ENCODE measurements at regions not wholly inside any gene's neighbourhood (a gene's known extent, or its start where the extent isn't known, plus 50 kb on each side); places are given as distances from the start of the nearest gene placed in this dataset.
A peak's percentile ranks its signal among the peaks of the same experiment; 100 is the strongest.

GRCh38 chr12:127119600-127120140 is 1147.3 kb upstream of the TMEM132C start:
- no peak overlapping the region for H3K4me3 ChIP-seq (replicated peaks; ENCODE audit: low read depth, low read length)
- H3K36me3 ChIP-seq (ENCODE audit: control insufficient read depth, insufficient read depth, low read length), result no peaks in the 10 kb centered on the region
- no peaks in the 10 kb centered on the region for H3K27me3 ChIP-seq (replicated peaks; ENCODE audit: control insufficient read depth, insufficient read depth, low read length)
- no peak for DNase-seq (ENCODE audit: extremely low read depth, insufficient read length)
- TF ChIP-seq CTCF (IDR thresholded peaks at IDR 0.05; ENCODE audit: insufficient read depth, low read length, poor library complexity, severe bottlenecking), result no peak

DNA sequence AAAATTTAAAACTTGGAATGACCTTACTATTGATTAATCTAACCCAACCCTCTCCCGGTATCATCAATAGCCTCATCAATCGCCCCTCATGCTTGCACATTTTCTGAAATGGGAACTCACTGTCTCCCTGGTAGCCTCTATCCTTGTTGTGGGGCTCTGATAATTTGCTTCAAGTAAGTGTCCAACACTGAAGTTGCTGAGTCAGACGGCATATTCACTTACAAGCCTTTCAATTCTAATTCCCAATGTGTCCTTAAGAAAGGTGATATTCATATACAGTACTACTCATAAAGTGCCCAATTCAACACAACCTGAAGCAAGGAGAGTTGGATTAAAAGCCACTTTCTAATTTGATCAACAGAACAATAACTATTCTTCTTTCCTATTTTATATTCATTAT is 1146.1 kb upstream of the TMEM132C start:
- H3K27me3 ChIP-seq (replicated peaks; ENCODE audit: control insufficient read depth, insufficient read depth, low read length), result no peaks in the 10 kb centered on the region
- H3K4me3 ChIP-seq (replicated peaks; ENCODE audit: low read depth, low read length), result no peak overlapping the region
- DNase-seq (ENCODE audit: extremely low read depth, insufficient read length), result no peak
- TF ChIP-seq CTCF (IDR thresholded peaks at IDR 0.05; ENCODE audit: insufficient read depth, low read length, poor library complexity, severe bottlenecking), result no peak
- no peaks in the 10 kb centered on the region for H3K36me3 ChIP-seq (ENCODE audit: control insufficient read depth, insufficient read depth, low read length)

DNA sequence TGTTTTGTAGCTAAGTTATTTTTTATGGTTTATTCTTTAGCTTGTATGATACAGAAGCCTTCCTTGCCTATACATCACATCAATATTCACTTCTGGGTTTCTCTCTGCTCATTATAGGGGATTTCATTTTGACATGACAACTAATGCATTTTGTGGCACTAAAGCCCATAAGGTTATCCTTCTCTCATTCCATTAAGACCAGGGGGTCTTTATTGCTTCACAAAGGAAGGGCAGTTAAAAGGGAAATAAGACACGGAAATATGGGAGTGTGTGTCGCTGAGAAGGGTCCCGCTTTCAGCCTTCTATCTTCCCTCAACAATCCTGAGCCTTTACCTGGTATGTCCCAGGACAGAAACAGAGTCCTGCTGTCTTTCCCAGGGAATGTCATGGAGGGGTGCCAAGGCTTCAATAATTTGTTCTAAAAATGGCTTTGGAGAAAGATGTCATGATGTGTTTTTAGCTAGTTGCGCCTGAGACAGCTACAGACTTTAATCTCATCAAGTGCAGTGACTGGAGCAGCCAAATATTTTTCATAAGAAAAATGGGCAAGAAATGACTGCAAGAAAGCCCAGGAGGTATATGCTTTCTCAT is 1145.4 kb upstream of the TMEM132C start:
- DNase-seq (ENCODE audit: extremely low read depth, insufficient read length), result no peak
- TF ChIP-seq CTCF (IDR thresholded peaks at IDR 0.05; ENCODE audit: insufficient read depth, low read length, poor library complexity, severe bottlenecking), result no peak
- no peaks in the 10 kb centered on the region for H3K36me3 ChIP-seq (ENCODE audit: control insufficient read depth, insufficient read depth, low read length)
- H3K27me3 ChIP-seq (replicated peaks; ENCODE audit: control insufficient read depth, insufficient read depth, low read length), result no peaks in the 10 kb centered on the region
- no peak overlapping the region for H3K4me3 ChIP-seq (replicated peaks; ENCODE audit: low read depth, low read length)

DNA sequence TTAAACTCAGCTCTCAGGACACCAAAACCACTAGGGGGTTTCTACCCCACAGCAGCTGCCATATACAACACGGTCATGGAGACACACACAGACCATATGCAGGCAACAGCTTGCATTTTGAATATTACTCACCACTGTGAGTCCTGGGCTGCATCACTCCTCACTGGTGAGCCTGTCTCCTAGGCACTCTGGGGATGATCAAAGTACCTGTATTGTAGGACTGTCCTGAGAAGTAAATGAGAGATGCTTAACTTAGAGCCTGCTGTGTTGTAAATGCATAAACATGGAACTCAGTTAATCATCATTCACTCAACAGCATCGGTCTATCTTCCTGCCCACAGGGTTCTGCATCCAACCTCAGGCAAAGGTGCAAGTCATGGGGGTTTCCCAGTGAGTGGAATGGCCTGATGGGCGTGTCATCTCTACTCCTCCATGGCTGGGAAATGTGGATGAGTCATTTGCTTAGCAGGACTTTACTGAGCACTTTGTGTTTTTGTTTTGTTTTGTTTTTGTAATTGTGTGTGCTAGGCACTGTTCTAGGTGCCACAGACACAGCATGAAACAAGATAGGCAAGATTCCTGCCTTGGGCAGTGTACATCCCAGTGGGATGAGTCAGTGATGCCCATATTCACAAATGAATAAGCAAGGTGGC is 1141.2 kb upstream of the TMEM132C start:
- H3K4me3 ChIP-seq (replicated peaks; ENCODE audit: low read depth, low read length), result no peak overlapping the region
- peak; percentile 18 for DNase-seq (ENCODE audit: extremely low read depth, insufficient read length)
- peak; percentile 19 for TF ChIP-seq CTCF (IDR thresholded peaks at IDR 0.05; ENCODE audit: insufficient read depth, low read length, poor library complexity, severe bottlenecking)
- H3K27me3 ChIP-seq (replicated peaks; ENCODE audit: control insufficient read depth, insufficient read depth, low read length), result no peaks in the 10 kb centered on the region
- no peaks in the 10 kb centered on the region for H3K36me3 ChIP-seq (ENCODE audit: control insufficient read depth, insufficient read depth, low read length)

DNA sequence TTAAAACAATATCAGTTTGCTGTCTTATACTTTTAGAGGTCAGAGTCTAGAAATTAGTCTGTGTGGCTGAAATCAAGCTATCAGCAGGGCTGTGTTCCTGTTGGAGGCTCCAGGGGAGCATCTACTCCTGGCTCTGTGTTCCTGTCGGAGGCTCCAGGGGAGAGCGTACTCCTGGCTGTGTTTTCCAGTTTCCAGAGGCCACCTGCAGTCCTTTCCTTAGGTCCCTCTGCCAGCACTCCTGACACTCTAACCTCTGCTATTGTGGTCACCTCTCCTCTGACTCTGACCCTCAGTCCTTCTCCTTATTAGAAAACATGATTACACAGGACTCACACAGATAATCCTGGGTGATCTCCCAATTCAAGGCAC is 1140.7 kb upstream of the TMEM132C start:
- DNase-seq (ENCODE audit: extremely low read depth, insufficient read length), result no peak
- Histone ChIP-seq H3K36me3 (ENCODE audit: control insufficient read depth, insufficient read depth, low read length) (no peaks in the 10 kb centered on the region), H3K27me3 (replicated peaks; ENCODE audit: control insufficient read depth, insufficient read depth, low read length) (no peaks in the 10 kb centered on the region), H3K4me3 (replicated peaks; ENCODE audit: low read depth, low read length) (no peak overlapping the region)
- TF ChIP-seq CTCF (IDR thresholded peaks at IDR 0.05; ENCODE audit: insufficient read depth, low read length, poor library complexity, severe bottlenecking), result no peak

Data from GM06990 (cell line).